ENCODE measurements at regions not wholly inside any gene's neighbourhood (a gene's known extent, or its start where the extent isn't known, plus 50 kb on each side); places are given as distances from the start of the nearest gene placed in this dataset.
A peak's percentile ranks its signal among the peaks of the same experiment; 100 is the strongest.

DNA sequence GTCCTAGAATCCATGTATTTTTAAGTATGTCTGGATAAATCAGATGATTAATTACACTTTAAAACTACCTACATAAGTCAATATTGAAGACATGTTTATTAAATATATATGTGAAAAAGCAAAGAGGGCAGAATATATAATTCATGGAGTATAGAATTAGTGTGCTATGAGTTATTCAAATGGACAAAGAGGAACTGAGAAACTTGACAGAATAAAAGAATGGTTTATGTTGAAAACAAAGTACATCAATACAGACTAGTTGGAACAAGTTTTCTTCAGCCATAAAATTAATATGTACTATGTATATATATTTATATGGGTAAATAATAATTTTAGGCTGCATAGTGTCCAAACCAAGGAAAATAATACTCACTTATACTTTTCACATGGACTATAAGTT is 173.5 kb downstream of the NPFFR2 start:
- Mint-ChIP-seq H3K27ac (ENCODE audit: unreplicated experiment) (no peak overlapping the region), H3K9me3 (ENCODE audit: low read depth, unreplicated experiment) (no peaks in the 10 kb centered on the region), H3K4me3 (ENCODE audit: low read depth, unreplicated experiment) (no peak overlapping the region), H3K27me3 (ENCODE audit: unreplicated experiment) (no peaks in the 10 kb centered on the region), H3K4me1 (ENCODE audit: low read depth, unreplicated experiment) (peaks cover 42% of the 10 kb centered on the region), H3K36me3 (ENCODE audit: insufficient read depth, unreplicated experiment) (no peaks in the 10 kb centered on the region)
- CTCF ChIA-PET: no interaction called here
- BruUV-seq (replicated peaks): no TSS peak
- TF ChIP-seq, protein P1, sequence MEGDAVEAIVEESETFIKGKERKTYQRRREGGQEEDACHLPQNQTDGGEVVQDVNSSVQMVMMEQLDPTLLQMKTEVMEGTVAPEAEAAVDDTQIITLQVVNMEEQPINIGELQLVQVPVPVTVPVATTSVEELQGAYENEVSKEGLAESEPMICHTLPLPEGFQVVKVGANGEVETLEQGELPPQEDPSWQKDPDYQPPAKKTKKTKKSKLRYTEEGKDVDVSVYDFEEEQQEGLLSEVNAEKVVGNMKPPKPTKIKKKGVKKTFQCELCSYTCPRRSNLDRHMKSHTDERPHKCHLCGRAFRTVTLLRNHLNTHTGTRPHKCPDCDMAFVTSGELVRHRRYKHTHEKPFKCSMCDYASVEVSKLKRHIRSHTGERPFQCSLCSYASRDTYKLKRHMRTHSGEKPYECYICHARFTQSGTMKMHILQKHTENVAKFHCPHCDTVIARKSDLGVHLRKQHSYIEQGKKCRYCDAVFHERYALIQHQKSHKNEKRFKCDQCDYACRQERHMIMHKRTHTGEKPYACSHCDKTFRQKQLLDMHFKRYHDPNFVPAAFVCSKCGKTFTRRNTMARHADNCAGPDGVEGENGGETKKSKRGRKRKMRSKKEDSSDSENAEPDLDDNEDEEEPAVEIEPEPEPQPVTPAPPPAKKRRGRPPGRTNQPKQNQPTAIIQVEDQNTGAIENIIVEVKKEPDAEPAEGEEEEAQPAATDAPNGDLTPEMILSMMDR (IDR thresholded peaks at IDR 0.05; ENCODE audit: unreplicated experiment): no peak
- no peak for DNase-seq
- intact Hi-C loops (cut with micrococcal nuclease; ENCODE audit: unreplicated experiment): no loop called here

DNA sequence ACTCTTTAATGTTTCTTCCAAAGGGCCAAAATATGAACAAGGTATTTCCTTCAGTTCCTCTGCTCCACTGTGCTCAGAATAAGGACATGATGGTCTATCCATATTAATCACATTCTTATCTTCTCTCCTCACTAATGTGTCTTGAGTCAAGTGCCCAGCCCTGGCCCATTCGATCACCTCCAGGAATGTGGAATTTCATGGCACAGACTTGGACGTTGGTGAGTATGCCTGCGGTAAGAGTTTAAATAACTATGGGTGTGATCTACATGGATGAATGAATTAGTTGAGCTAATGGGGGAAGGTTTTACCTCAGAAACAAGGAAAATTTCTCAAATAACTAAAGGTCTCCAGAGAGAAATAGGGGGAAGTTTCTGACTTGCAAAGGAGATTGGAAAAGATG is 174.0 kb downstream of the NPFFR2 start:
- no peak for DNase-seq
- BruUV-seq (replicated peaks): no TSS peak
- no peaks in the 10 kb centered on the region for H3K9me3 Mint-ChIP-seq (ENCODE audit: low read depth, unreplicated experiment)
- CTCF ChIA-PET: no interaction called here
- no peaks in the 10 kb centered on the region for H3K27me3 Mint-ChIP-seq (ENCODE audit: unreplicated experiment)
- TF ChIP-seq, protein P1 (IDR thresholded peaks at IDR 0.05; ENCODE audit: unreplicated experiment): no peak
- no peak overlapping the region for H3K27ac Mint-ChIP-seq (ENCODE audit: unreplicated experiment)
- intact Hi-C loops (cut with micrococcal nuclease; ENCODE audit: unreplicated experiment): no loop called here
- no peak overlapping the region for H3K4me3 Mint-ChIP-seq (ENCODE audit: low read depth, unreplicated experiment)
- no peaks in the 10 kb centered on the region for H3K36me3 Mint-ChIP-seq (ENCODE audit: insufficient read depth, unreplicated experiment)
- H3K4me1 Mint-ChIP-seq (ENCODE audit: low read depth, unreplicated experiment): peaks cover 48% of the 10 kb centered on the region

DNA sequence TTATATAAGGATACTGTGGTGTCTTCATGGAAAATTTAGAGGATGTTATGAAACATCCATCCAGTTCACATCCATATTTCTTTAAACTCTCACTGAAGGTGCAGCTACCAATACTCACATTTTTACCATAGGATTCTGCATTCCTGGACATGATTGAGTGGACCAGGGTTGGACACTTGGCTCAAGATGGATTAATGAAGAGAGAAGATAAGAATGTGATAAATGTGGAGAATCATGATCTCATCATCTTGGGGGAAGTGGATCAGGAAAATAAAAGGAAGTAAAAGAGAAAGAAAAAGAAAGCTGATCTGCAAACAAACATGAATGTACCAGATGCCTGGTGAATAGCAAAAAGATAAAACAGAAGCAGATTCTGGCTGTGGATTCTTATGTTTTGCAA is 175.4 kb downstream of the NPFFR2 start:
- TF ChIP-seq, protein P1 (IDR thresholded peaks at IDR 0.05; ENCODE audit: unreplicated experiment): no peak
- no peaks in the 10 kb centered on the region for H3K36me3 Mint-ChIP-seq (ENCODE audit: insufficient read depth, unreplicated experiment)
- H3K9me3 Mint-ChIP-seq (ENCODE audit: low read depth, unreplicated experiment): no peaks in the 10 kb centered on the region
- H3K27me3 Mint-ChIP-seq (ENCODE audit: unreplicated experiment): no peaks in the 10 kb centered on the region
- no peak overlapping the region for H3K27ac Mint-ChIP-seq (ENCODE audit: unreplicated experiment)
- no peak overlapping the region for H3K4me3 Mint-ChIP-seq (ENCODE audit: low read depth, unreplicated experiment)
- no TSS peak for BruUV-seq (replicated peaks)
- H3K4me1 Mint-ChIP-seq (ENCODE audit: low read depth, unreplicated experiment): peaks cover 48% of the 10 kb centered on the region
- intact Hi-C loops (cut with micrococcal nuclease; ENCODE audit: unreplicated experiment): no loop called here
- CTCF ChIA-PET: no interaction called here
- DNase-seq: no peak

DNA sequence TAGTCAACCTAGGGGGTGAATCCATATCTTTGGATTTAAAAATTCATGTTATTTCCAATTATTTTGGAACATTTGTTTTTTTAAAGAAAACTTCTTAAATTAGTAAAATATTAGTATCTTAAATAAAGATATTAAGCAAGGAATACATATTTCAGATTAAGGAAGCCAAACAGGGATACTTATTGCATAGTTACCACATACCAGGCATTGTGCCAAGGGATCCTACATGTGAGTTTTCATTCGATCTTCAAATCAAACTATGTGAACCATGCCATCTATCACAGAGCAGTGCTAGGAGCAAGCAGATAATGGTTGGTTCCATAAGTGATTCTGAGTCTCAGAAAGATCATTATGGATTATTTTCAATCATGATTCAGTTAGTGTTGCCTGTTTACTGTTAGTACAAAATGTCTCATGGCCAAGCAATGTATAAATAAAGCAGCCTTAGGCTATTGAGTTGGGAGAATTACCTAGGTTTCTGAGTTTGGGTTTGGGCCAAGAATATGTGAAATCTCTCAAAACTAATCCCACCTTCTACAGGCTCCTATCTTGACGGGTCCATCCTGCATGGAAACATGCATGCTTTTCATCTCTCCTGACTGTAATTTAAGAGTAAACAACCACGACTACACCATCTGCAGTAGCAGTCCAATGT is 176.7 kb downstream of the NPFFR2 start:
- H3K4me3 Mint-ChIP-seq (ENCODE audit: low read depth, unreplicated experiment): no peak overlapping the region
- TF ChIP-seq, protein P1 (IDR thresholded peaks at IDR 0.05; ENCODE audit: unreplicated experiment): no peak
- H3K27ac Mint-ChIP-seq (ENCODE audit: unreplicated experiment): no peak overlapping the region
- peak; percentile 6 for DNase-seq
- H3K4me1 Mint-ChIP-seq (ENCODE audit: low read depth, unreplicated experiment): peaks cover 40% of the 10 kb centered on the region
- no peaks in the 10 kb centered on the region for H3K27me3 Mint-ChIP-seq (ENCODE audit: unreplicated experiment)
- peaks cover 2% of the 10 kb centered on the region for H3K9me3 Mint-ChIP-seq (ENCODE audit: low read depth, unreplicated experiment)
- no TSS peak for BruUV-seq (replicated peaks)
- H3K36me3 Mint-ChIP-seq (ENCODE audit: insufficient read depth, unreplicated experiment): no peaks in the 10 kb centered on the region
- intact Hi-C loops (cut with micrococcal nuclease; ENCODE audit: unreplicated experiment): no loop called here
- CTCF ChIA-PET: no interaction called here

Measured in Calu3 (cell line).